Skeletal muscle cell (primary cell): ENCODE measurements at regions not wholly inside any gene's neighbourhood (a gene's known extent, or its start where the extent isn't known, plus 50 kb on each side); places are given as distances from the start of the nearest gene placed in this dataset.

Experiments
- DNase-seq: peaks from one replicate; pipeline ENCODE4 v3.0.0-alpha.2; 2010; ENCODE audit warnings: low read depth
- H3K4me3 ChIP-seq: 2 replicates; pipeline ENCODE4 v1.5.1; 2011; ENCODE audit warnings: low read depth, mild to moderate bottlenecking, control low read depth, low read length, moderate library complexity

DNA sequence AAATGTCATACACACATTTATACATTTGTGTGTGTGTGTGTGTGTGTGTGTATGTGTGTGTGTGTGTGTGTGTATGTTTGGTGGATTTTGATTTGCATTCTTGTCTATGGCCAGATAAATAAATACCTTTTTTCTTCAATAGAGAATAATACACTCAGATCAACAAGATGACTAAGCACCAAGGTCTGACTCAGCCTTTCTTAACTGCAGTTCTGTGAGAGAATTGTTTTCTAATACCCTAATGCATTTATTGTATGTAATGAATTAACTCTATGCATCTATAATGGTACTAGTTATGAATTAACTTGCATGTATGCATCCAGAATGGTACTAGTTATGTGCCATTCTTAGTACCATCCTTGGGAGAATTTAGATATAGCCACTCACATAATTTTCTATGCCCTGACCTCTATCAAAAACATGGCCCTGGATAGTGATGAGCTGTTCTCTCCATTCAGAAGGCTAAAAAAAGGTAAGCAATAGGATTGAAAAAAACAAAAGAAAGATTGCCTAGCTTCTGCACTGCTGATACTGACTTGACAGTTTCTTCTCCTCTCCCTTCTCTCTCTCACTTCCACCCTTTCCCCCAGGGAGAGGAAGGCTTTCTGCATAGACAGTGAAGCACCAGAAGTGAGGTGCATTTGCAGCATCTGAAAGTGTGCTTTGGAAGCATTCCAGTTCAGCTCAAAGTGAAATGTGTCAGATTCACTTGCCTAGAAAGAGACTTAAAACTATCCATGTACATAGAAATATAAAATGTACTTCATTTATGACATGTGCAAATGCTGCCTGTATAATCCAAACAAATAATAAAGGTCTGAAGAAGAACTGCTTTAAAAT is 55.1 kb upstream of the CCDC112 start:
- DNase-seq, result no peak

DNA sequence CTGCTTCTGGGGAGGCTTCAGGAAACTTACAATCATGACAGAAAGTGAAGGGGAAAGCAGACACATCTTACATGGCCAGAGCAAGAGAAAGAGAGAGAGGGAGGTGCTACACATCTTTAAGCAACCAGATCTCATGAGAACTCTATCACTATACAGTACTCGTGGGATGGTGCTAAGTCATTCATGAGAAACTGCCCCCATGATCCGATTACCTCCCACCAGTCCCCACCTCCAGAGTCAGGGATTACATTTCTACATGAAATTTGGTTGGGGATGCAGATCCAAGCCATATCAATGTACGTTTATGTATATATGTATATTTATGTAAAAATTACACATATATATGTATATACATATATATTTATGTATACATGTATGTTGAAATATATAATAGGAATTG is 54.4 kb upstream of the CCDC112 start:
- no peak for DNase-seq
- no peak overlapping the region for H3K4me3 ChIP-seq

More for the DNA sequence above, 55.1 kb upstream of the CCDC112 start:
- H3K4me3 ChIP-seq, result no peak overlapping the region

DNA sequence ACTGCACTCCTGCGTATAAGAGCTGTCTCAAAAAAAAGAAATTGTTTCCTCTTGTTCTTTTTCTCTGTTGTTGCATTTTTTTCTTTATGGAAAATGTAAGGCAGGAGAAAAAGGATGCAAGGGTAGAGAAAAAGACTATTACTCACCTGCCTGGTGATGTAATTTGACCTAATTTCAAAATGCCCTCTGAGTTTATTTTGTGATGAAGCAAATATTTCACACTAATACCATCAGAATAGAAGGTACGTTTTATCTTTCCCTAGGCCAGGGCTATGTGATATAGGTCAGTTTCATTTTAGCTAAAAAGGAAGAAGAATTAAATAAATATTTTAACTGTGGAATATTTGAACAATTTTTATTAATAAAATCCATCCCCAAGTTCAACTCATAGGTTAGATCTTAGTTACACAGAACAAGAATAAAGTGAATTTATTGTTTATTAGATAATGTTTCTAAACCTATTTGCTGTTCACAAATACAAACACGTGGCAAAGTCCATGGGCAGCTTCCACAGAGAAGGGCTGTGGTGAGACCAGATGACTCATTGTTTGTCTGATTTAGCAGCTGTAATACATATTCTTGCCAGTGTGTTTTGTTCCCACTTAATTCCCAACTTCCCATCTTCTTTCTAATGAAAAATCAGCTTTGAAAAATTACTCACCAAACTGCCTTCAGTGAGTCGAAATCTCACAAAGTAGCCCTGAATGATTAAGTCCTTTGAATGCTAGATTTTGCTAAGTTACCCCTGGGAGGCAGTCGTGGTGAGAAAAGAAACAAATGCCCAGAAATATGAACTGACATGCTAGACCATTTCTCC is 52.8 kb upstream of the CCDC112 start:
- peak; percentile 81 for DNase-seq
- no peak overlapping the region for H3K4me3 ChIP-seq

DNA sequence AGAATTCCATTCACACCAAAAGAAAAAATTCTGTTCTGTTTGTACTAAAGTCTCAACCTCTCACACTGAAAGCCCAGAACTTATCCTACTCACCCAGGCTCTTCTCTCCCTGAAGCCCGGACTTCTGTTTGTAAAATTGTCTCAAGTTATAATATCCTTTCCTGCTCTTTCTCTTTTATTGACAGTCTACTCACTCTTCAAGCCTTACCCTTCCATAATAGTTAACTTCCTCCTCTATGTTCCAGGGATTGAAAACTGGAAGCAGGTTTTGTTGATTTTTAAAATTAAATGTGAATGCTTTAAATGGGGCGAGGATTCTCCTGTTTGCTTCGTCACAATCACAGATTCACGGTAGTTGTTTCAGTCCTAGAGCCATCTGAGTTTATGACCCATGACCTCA is 51.7 kb upstream of the CCDC112 start:
- no peak for DNase-seq

More for the DNA sequence above, 51.7 kb upstream of the CCDC112 start:
- no peak overlapping the region for H3K4me3 ChIP-seq
